AG09319 (cell line): ENCODE measurements at regions not wholly inside any gene's neighbourhood (a gene's known extent, or its start where the extent isn't known, plus 50 kb on each side); places are given as distances from the start of the nearest gene placed in this dataset.

Source experiments
- DNase-seq: peaks from one replicate; pipeline ENCODE4 v3.0.0-alpha.2; 2010; ENCODE audit warnings: low read depth; ENCODE audit errors: extremely low read depth
- CTCF ChIP-seq: IDR thresholded peaks from 2 replicates; pipeline ENCODE4 v1.5.1; 2011; ENCODE audit warnings: low read depth, mild to moderate bottlenecking, inconsistent platforms, low read length, moderate library complexity

- no peak for TF ChIP-seq CTCF
Measured at GRCh38 chr10:8640301-8640700, 585.8 kb downstream of the GATA3 start.

GRCh38 chr10:8640878-8641277 is 586.4 kb downstream of the GATA3 start:
- TF ChIP-seq CTCF, result no peak
- no peak for DNase-seq

More at GRCh38 chr10:8640301-8640700, 585.8 kb downstream of the GATA3 start:
- no peak for DNase-seq

GRCh38 chr10:8656261-8656660 is 601.8 kb downstream of the GATA3 start:
- DNase-seq, result no peak
- no peak for TF ChIP-seq CTCF

- no peak for TF ChIP-seq CTCF
- no peak for DNase-seq
Measured at GRCh38 chr10:8659982-8660381, 605.5 kb downstream of the GATA3 start.

GRCh38 chr10:8661886-8662285 is 607.4 kb downstream of the GATA3 start:
- no peak for TF ChIP-seq CTCF
- DNase-seq, result no peak

GRCh38 chr10:8663131-8663530 is 608.6 kb downstream of the GATA3 start:
- DNase-seq, result no peak
- TF ChIP-seq CTCF, result no peak

- TF ChIP-seq CTCF, result no peak
- DNase-seq, result no peak
Measured at GRCh38 chr10:8665322-8665721, 610.8 kb downstream of the GATA3 start.

GRCh38 chr10:8670461-8670860 is 616.0 kb downstream of the GATA3 start:
- TF ChIP-seq CTCF, result no peak

More at GRCh38 chr10:8670461-8670860, 616.0 kb downstream of the GATA3 start:
- no peak for DNase-seq
